PC-9 (cell line): ENCODE measurements at regions not wholly inside any gene's neighbourhood (a gene's known extent, or its start where the extent isn't known, plus 50 kb on each side); places are given as distances from the start of the nearest gene placed in this dataset.
A peak's percentile ranks its signal among the peaks of the same experiment; 100 is the strongest.

Experiments
- BruUV-seq: library from RNA; stranded (reverse); fragments of 400-500 nt; replicated peaks from 2 replicates; lab custom pipeline; 2021; lab: Mats Ljungman, UMichigan
- CTCF ChIA-PET: fragments of 300-600 bp; sonication (Branson Sonifier 250); formaldehyde crosslinking; loops from one replicate; lab custom pipeline; 2022; ENCODE audit warnings: antibody characterized with exemption; lab: Charles Lee
- POLR2A ChIA-PET: fragments of 300-600 bp; sonication (Branson Sonifier 250); formaldehyde crosslinking; loops from one replicate; lab custom pipeline; 2022; ENCODE audit warnings: antibody characterized with exemption; ENCODE audit not compliant: unreplicated experiment; lab: Charles Lee
- DNase-seq, 2 experiments: peaks; one replicate each; pipeline versions ENCODE4 v3.0.0 to v3.0.0-alpha.2; 2015 to 2022; ENCODE audit warnings: mixed read lengths in 1 of 2
- H2AFZ ChIP-seq: fragments of 200-600 bp; sonication (generic); 2 replicates; pipeline ENCODE4 v1.8.1; 2017; ENCODE audit warnings: antibody characterized with exemption
- H3F3A ChIP-seq: fragments of 200-600 bp; sonication (generic); 2 replicates; pipeline ENCODE4 v1.8.1; 2017; ENCODE audit warnings: antibody characterized with exemption, mild to moderate bottlenecking, low read depth; ENCODE audit not compliant: insufficient read depth
- H3K27ac ChIP-seq: fragments of 200-600 bp; sonication (generic); 2 replicates; pipeline ENCODE4 v1.6.1; 2016; ENCODE audit warnings: mixed run types
- H3K27me3 ChIP-seq: fragments of 200-600 bp; sonication (generic); 2 replicates; pipeline ENCODE4 v1.6.1; 2016; ENCODE audit warnings: low read depth, mixed run types; ENCODE audit not compliant: insufficient read depth
- H3K36me3 ChIP-seq: fragments of 200-600 bp; sonication (generic); 2 replicates; pipeline ENCODE4 v1.6.1; 2016; ENCODE audit warnings: low read depth, mixed run types
- H3K4me1 ChIP-seq: fragments of 200-600 bp; sonication (generic); replicated peaks from 2 replicates; pipeline ENCODE4 v1.6.1; 2016; ENCODE audit warnings: mixed run types; ENCODE audit not compliant: insufficient read depth
- H3K4me2 ChIP-seq: fragments of 200-600 bp; sonication (generic); 2 replicates; pipeline ENCODE4 v1.6.1; 2017; ENCODE audit warnings: mixed run types
- H3K4me3 ChIP-seq: fragments of 200-600 bp; sonication (generic); 2 replicates; pipeline ENCODE4 v1.6.1; 2016; ENCODE audit warnings: mixed run types
- H3K79me2 ChIP-seq: fragments of 200-600 bp; sonication (generic); 2 replicates; pipeline ENCODE4 v1.6.1; 2017; ENCODE audit warnings: low read depth, mixed run types
- H3K9me2 ChIP-seq: fragments of 200-600 bp; sonication (generic); 2 replicates; pipeline ENCODE4 v1.8.1; 2017; ENCODE audit warnings: mild to moderate bottlenecking; ENCODE audit not compliant: insufficient read depth
- H3K9me3 ChIP-seq: fragments of 200-600 bp; sonication (generic); 2 replicates; pipeline ENCODE4 v1.8.1; 2016; ENCODE audit warnings: low read depth; ENCODE audit not compliant: insufficient read depth
- H4K20me1 ChIP-seq: fragments of 200-600 bp; sonication (generic); 2 replicates; pipeline ENCODE4 v1.8.1; 2017; ENCODE audit not compliant: insufficient read depth
- EZH2 ChIP-seq: fragments of 200-600 bp; sonication (generic); IDR thresholded peaks from 2 replicates; pipeline ENCODE4 v1.8.0; 2017; ENCODE audit warnings: antibody characterized with exemption, low read depth
- intact Hi-C: fragments of 100-400 bp; cut with micrococcal nuclease; formaldehyde crosslinking; loops from one replicate; pipeline ENCODE4 v1.10.0; 2022; ENCODE audit not compliant: unreplicated experiment
- TF ChIP-seq, protein P1 (sequence below): fragments of 200-600 bp; sonication (generic); conservative IDR thresholded peaks from 2 replicates; pipeline ENCODE4 v1.6.1; 2017; ENCODE audit warnings: mixed run types, antibody characterized with exemption, mild to moderate bottlenecking, moderate library complexity

DNA sequence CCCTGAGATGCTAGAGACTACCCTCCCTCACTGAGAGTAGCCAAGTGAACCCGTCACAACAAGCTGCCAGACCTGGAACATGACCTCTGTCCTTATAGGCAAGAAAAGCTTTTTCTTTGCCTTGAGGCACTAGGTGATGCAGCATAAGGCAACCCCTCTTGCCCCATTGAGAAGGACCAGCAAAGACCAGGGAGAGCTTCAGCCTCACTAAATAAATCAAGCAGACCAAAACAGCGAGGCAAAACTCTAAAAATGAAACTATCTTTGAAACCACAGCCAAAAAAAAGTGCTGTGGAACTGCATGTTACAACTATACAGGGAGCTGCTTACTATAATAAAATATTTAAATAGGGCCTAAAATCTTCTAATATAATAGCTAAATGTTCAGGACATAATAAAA is 62.6 kb upstream of the FAM83B start:
- ChIA-PET CTCF (no interaction called here), POLR2A (no interaction called here)
- Histone ChIP-seq H4K20me1 (no peaks in the 10 kb centered on the region), H3K4me1 (no peaks in the 10 kb centered on the region), H3K27ac (no peak overlapping the region), H3K4me3 (no peak overlapping the region), H3F3A (no peaks in the 10 kb centered on the region), H3K79me2 (no peaks in the 10 kb centered on the region), H3K9me3 (no peaks in the 10 kb centered on the region), H3K27me3 (no peaks in the 10 kb centered on the region), H2AFZ (peak overlapping the region; percentile 62), H3K4me2 (no peak overlapping the region), H3K36me3 (no peaks in the 10 kb centered on the region), H3K9me2 (no peaks in the 10 kb centered on the region)
- BruUV-seq = no TSS peak
- intact Hi-C loops = no loop called here
- TF ChIP-seq, protein P1, sequence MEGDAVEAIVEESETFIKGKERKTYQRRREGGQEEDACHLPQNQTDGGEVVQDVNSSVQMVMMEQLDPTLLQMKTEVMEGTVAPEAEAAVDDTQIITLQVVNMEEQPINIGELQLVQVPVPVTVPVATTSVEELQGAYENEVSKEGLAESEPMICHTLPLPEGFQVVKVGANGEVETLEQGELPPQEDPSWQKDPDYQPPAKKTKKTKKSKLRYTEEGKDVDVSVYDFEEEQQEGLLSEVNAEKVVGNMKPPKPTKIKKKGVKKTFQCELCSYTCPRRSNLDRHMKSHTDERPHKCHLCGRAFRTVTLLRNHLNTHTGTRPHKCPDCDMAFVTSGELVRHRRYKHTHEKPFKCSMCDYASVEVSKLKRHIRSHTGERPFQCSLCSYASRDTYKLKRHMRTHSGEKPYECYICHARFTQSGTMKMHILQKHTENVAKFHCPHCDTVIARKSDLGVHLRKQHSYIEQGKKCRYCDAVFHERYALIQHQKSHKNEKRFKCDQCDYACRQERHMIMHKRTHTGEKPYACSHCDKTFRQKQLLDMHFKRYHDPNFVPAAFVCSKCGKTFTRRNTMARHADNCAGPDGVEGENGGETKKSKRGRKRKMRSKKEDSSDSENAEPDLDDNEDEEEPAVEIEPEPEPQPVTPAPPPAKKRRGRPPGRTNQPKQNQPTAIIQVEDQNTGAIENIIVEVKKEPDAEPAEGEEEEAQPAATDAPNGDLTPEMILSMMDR = no peak
- no peak for TF ChIP-seq EZH2
- DNase-seq = no peak

- no peak overlapping the region for H3K4me3 ChIP-seq
- no TSS peak for BruUV-seq
- ChIA-PET CTCF (no interaction called here), POLR2A (no interaction called here)
- H3F3A ChIP-seq = no peaks in the 10 kb centered on the region
- H3K4me1 ChIP-seq = no peaks in the 10 kb centered on the region
- no peaks in the 10 kb centered on the region for H4K20me1 ChIP-seq
- no peak for DNase-seq
- H3K9me3 ChIP-seq = no peaks in the 10 kb centered on the region
- H3K4me2 ChIP-seq = no peak overlapping the region
- TF ChIP-seq, protein P1 = no peak
- TF ChIP-seq EZH2 = no peak
- intact Hi-C loops = no loop called here
- no peaks in the 10 kb centered on the region for H3K36me3 ChIP-seq
- H3K9me2 ChIP-seq = no peaks in the 10 kb centered on the region; the same call in 1 of the 2 replicates
- no peaks in the 10 kb centered on the region for H3K79me2 ChIP-seq
- H3K27me3 ChIP-seq = no peaks in the 10 kb centered on the region
- no peak overlapping the region for H2AFZ ChIP-seq
- no peak overlapping the region for H3K27ac ChIP-seq
These were observed 60.4 kb upstream of the FAM83B start for GRCh38 chr6:54786154-54786553.

DNA sequence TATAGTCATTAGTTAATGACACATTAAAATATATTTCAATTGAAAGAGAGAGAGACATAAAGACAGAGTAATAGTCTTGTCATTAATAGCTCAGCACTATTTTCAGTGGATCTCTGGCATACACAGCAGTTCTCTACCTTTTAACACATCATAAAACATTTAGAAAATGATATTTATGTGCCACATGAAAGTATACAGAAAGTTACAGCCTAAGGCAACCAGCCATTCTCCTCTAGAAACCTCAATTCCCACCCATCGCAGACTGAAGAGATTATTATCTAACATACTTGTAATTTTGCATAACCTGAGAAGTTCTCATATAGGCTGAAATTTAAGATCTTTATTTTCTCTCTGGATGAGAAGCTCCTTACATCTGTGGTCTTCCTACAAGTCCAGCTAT is 58.7 kb upstream of the FAM83B start:
- no peak for TF ChIP-seq EZH2
- TF ChIP-seq, protein P1 = no peak
- Histone ChIP-seq H2AFZ (no peak overlapping the region), H3K9me3 (no peaks in the 10 kb centered on the region; the same call in 1 of the 2 replicates), H4K20me1 (no peaks in the 10 kb centered on the region), H3K36me3 (no peaks in the 10 kb centered on the region), H3K27me3 (no peaks in the 10 kb centered on the region), H3F3A (no peaks in the 10 kb centered on the region), H3K4me3 (no peak overlapping the region), H3K9me2 (no peaks in the 10 kb centered on the region; the same call in 1 of the 2 replicates), H3K27ac (no peak overlapping the region), H3K4me1 (no peaks in the 10 kb centered on the region), H3K4me2 (no peak overlapping the region), H3K79me2 (no peaks in the 10 kb centered on the region)
- POLR2A ChIA-PET = no interaction called here
- BruUV-seq = no TSS peak
- intact Hi-C loops = no loop called here
- no peak for DNase-seq
- CTCF ChIA-PET = no interaction called here
